Esophagus muscularis mucosa (tissue), 3 donors: ENCODE measurements at regions not wholly inside any gene's neighbourhood (a gene's known extent, or its start where the extent isn't known, plus 50 kb on each side); places are given as distances from the start of the nearest gene placed in this dataset.

ENCODE experiments used
- CTCF ChIP-seq, 3 experiments: fragments of 200-600 bp in 2 of 3; fragments of 450-650 bp in 1 of 3; sonication (generic) in 2 of 3; IDR thresholded peaks; one replicate each; pipeline ENCODE4 v1.5.1; 2017 to 2019; ENCODE audit warnings: antibody characterized with exemption in 3 of 3, mild to moderate bottlenecking in 2 of 3, moderate library complexity in 1 of 3
- POLR2A ChIP-seq: fragments of 450-650 bp; IDR thresholded peaks from one replicate; pipeline ENCODE4 v1.6.1; 2017; ENCODE audit warnings: antibody characterized with exemption, moderate library complexity, mild to moderate bottlenecking, low read depth

- TF ChIP-seq CTCF (IDR thresholded peaks at IDR 0.05) (no peak), POLR2A (no peak)
Observed at GRCh38 chr6:119633461-119633860, 283.9 kb upstream of the MAN1A1 start.
